ENCODE measurements at regions not wholly inside any gene's neighbourhood (a gene's known extent, or its start where the extent isn't known, plus 50 kb on each side); places are given as distances from the start of the nearest gene placed in this dataset.

DNA sequence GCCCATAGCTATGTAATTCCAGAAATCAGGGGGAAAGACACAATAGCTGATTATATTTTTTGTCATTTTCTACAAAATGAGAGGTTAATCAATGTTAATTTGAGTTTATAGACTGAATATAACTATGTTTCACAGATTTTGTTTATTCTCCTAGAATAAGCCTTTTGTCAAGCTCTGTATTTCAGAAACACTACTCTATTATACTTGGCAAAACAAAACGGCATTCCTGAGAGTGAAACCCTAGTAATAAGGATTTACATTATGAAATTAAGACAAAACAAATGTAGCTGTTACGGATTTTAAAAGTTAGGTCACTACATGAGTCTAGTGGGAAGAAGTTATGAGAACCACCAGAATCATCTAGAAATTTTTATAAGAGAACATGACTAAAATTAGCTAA is 334.2 kb downstream of the KLF12 start:
- no peak for DNase-seq (ENCODE audit: low spot score)

DNA sequence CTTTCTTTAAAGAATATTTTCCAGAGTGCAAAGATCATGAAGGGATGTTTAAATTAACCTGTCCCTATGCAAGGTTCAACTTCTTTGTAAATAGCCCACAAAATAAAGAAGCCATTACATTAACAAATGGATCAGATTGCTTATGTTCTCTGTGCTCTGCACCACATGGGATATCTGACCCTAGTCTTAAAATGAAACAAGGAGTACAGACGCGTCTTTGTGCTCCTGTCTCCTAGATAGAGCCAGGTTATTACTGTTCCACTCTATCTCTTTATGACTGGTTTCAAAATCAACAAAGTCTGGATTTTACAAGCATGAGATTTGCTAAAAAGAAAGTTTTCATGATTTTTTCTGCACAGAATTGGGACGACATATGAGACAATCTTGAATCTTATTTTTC is 339.4 kb downstream of the KLF12 start:
- DNase-seq (ENCODE audit: low spot score) = no peak

DNA sequence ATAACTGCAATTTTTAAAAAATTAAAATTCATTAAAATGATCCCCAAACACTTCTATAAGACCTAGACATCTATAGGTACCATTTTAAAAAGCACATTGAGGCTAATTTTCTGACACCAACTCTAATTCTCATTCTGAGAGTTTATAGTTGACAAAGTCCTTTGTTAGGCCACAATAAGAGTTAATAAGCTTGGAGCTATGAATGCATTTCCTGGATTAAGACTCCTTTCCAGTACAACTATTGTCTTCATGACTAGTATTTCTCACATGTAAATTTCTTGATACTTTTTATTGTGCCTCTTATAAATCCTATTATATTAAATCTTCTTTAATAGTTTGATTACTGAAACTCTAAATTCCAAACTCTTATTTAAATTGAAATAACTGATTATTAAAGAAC is 340.8 kb downstream of the KLF12 start:
- DNase-seq (ENCODE audit: low spot score) = no peak

GRCh38 chr13:73792796-73793195 is 341.4 kb downstream of the KLF12 start:
- no peak for DNase-seq (ENCODE audit: low spot score)

GRCh38 chr13:73782450-73783449 is 351.5 kb downstream of the KLF12 start:
- DNase-seq (ENCODE audit: low spot score) = no peak

- no peak for DNase-seq (ENCODE audit: low spot score)
Measured at GRCh38 chr13:73781384-73781783, 352.8 kb downstream of the KLF12 start.

GRCh38 chr13:73779881-73780280 is 354.3 kb downstream of the KLF12 start:
- DNase-seq (ENCODE audit: low spot score) = no peak

- no peak for DNase-seq (ENCODE audit: low spot score)
Measured at GRCh38 chr13:73778242-73778864, 355.9 kb downstream of the KLF12 start.

DNA sequence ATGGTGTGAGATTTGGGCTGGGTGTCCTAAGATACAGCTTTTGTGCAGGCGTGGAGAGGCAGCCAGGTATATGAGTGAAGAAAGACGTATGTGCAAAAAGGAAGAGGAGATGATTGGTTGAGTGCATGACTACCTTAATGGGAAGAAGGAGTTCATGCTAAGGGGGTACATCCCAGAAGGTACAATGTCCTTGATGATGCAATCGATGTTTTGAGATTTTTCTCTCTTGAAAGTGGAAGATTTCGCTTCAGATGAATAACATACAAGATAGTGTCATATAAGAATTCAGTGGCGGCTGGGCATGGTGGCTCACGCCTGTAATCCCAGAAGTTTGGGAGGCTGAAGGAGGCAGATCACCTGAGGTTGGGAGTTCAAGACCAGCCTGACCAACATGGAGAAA is 357.1 kb downstream of the KLF12 start:
- DNase-seq (ENCODE audit: low spot score) = no peak

- DNase-seq (ENCODE audit: low spot score) = no peak
Measured at GRCh38 chr13:73776151-73776785, 357.9 kb downstream of the KLF12 start.

DNA sequence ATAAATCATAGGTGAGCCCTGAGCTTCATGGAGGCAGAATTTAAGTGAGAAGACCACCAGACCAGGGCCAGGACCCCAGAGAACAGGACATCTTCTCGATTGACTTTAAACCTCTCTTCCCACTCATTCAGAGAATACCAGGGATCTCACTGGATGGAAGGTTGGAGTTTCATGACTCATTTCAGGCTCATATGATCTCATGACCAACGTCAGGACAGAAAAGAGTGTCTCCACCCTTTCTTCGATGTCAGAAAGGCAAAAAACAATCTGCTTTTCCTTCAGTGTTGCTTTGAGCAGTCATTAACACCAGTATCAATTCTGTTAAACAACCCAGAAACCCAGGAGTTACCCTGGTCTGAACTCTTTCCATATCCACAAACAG is 361.0 kb downstream of the KLF12 start:
- no peak for DNase-seq (ENCODE audit: low spot score)

DNA sequence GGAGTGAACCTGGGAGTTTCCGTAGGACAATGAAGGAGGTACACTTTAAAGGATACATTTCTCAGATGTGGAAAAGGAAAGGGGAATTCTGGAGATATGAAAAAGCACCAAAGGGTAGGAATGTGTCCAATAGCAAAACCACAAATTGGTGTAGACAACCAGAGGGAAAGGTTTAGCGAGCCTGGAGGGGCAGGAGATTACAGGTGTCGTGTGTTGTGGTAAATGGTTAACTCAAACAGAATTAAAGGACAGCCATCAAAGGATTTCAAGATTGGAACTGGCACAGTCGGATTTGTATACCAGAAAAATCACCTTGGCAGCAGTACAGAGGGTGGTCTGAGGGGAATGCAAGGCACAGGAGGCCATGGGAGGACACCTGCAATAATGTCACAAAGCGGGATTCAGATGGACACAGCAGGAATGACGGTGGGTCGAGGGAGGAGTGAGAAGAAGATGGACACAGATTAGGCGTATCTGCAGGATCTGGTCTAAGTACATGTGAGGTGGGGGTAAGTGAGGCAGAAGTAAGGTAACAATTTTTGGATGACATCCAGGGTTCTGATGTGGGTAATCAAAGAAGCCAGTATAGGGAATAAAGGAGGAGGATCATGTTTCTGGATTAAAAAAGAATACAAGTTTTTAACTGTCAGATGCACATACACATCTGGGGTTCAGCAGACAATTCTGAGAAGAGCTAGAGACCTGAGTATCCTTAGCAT is 361.6 kb downstream of the KLF12 start:
- no peak for DNase-seq (ENCODE audit: low spot score)

- DNase-seq (ENCODE audit: low spot score) = peak; percentile 7
Measured at GRCh38 chr13:73767747-73768315, 366.4 kb downstream of the KLF12 start.

DNA sequence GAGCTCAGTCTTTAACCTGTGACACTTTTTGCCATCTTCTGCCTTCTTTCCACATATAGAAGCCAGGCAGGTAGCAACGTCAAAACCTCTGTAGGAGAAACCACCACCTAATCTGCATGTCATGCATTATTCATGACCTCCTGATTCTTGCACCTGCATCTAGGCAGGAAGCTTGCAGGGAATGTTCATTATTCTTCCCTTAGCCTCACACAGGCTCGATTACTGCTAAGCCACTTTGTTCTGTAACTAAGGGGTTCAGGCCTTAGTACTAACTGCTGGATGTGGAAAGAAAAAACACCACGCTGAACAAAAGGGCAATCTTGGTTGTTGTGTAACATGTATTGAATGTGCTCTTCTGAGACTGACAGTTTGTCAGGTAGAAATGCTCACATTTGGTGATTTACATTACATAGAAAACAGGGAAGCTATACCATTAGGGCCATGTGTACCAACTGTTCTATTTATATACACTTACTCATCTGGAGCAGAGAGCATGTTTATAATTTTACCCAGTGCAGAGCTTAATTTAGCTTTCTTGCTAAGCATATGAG is 366.9 kb downstream of the KLF12 start:
- peak; percentile 9 for DNase-seq (ENCODE audit: low spot score)

DNA sequence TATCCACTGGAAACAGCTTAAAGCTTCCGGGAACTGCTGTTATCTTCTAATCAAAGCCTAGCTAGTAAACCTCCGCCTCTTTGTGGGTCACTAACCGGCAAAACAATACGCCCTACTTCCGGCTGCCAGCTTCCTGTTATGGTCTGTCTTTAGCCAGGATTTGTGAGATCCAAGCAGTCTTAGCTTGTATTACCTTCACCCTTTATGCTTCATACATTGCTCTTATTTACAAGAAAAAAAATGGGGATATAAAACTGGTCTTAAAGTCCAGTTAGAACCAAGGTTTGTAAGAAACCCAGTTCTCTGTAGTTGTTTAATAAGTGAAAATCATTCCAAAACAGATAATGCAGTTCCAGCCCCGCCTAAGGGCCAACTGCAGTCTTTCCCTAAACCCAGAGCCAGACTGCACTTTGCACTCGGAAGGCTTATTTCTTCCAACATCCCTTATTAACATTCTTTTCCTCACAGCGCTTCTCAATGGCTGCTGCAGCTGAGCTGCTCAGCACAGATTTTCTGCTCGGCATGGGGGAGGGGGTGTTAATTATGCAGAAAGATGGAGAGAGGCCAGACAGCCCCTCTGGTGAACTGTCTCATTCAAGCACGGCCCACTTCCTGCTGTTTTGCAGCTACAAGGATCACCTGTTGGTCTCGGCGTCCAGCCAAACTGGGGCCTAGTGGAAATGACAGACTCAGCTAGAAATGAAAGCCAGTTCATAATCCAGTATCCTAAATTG is 368.4 kb downstream of the KLF12 start:
- peak; percentile 13 for DNase-seq (ENCODE audit: low spot score)

- no peak for DNase-seq (ENCODE audit: low spot score)
Measured at GRCh38 chr13:73759434-73759833, 374.8 kb downstream of the KLF12 start.

DNA sequence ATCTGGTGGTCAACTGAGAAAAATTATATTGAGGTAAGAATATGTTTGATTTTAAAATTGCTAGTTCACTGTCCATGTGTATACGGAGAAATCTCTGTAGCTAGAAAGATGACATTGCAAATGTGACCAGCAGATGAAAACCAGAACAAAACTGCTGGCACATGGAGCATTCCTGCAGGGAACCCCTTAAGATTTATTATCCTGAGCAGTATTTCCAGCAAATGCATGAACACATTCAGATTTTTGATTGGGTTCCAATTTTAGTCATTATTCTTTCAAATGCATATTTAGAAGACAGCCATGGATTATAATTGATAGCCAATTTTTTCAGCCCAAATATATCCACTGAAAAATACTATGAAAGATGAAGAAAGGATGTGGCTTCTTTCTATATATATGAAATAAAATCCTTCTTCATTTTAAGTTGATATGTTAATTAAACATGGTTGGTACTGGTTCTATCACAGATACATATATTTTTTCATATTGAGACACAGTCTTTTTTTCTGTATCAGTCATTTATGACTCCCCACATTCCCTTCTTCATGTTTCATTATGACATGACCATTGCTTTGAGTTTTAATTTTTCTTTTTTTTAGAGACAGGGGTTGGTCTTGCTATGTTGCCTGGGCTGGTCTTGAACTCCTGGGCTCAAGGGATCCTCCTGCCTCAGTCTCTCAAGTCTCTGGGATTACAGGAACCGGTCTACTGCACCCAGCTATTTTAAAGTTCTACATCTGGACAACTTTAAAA is 376.5 kb downstream of the KLF12 start:
- DNase-seq (ENCODE audit: low spot score) = no peak

GRCh38 chr13:73754727-73755292 is 379.4 kb downstream of the KLF12 start:
- DNase-seq (ENCODE audit: low spot score) = peak; percentile 27

DNA sequence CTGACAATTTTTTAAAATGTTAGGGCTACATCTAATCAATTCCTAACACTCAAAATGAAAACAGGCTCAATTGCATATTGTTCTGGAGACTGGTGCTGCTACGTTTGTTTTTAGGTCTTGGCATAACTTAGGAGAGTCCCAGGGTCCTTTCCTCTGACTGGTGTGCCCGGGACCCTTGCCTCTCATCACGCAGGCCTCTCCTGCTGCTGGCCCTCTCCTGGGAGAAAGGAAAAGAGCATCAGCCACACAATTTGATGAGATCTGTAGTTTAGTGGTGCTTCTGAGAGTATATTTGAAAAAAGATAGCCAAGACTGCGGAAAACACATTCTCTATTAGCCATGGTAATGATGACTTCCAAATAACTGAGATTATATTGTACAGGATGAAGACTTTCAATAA is 380.0 kb downstream of the KLF12 start:
- DNase-seq (ENCODE audit: low spot score) = no peak

GRCh38 chr13:73751290-73751689 is 382.9 kb downstream of the KLF12 start:
- no peak for DNase-seq (ENCODE audit: low spot score)

Measured in AG08396 (cell line).